Cardiac muscle cell (in vitro differentiated cells and primary cell): ENCODE measurements at regions not wholly inside any gene's neighbourhood (a gene's known extent, or its start where the extent isn't known, plus 50 kb on each side); places are given as distances from the start of the nearest gene placed in this dataset.

Source experiments
- DNase-seq, 2 donors: peaks; one replicate each; pipeline versions ENCODE4 v3.0.0 to v3.0.0-alpha.2; 2010 to 2017; ENCODE audit warnings: low read depth in 1 of 2, low spot score in 1 of 2
- H3K27ac ChIP-seq: fragments of 200-600 bp; sonication (generic); 2 replicates; pipeline ENCODE4 v1.5.1; 2016
- H3K27me3 ChIP-seq: fragments of 200-600 bp; sonication (generic); 2 replicates; pipeline ENCODE4 v1.6.0; 2016; ENCODE audit warnings: control low read depth
- H3K36me3 ChIP-seq: fragments of 200-600 bp; sonication (generic); 2 replicates; pipeline ENCODE4 v1.5.1; 2016; ENCODE audit warnings: control low read depth
- H3K4me1 ChIP-seq: fragments of 200-600 bp; sonication (generic); 2 replicates; pipeline ENCODE4 v1.8.1; 2017; ENCODE audit warnings: low read depth, mild to moderate bottlenecking, mixed run types
- H3K4me3 ChIP-seq: fragments of 200-600 bp; sonication (generic); 2 replicates; pipeline ENCODE4 v1.5.1; 2016; ENCODE audit warnings: mild to moderate bottlenecking
- H3K9me3 ChIP-seq: fragments of 200-600 bp; sonication (generic); 2 replicates; pipeline ENCODE4 v1.5.1; 2017; ENCODE audit warnings: low read depth, mild to moderate bottlenecking, control low read depth
- CTCF ChIP-seq: IDR thresholded peaks from 2 replicates; pipeline ENCODE4 v1.5.1; 2012; ENCODE audit warnings: low read depth, mild to moderate bottlenecking, low read length

- no peaks in the 10 kb centered on the region for H3K36me3 ChIP-seq
- no peak for DNase-seq
Measured at GRCh38 chr14:104502060-104502459, 77.5 kb upstream of the C14orf180 start.

GRCh38 chr14:104503691-104504090 lies 75.9 kb upstream of the C14orf180 start:
- DNase-seq: no peak
- Histone ChIP-seq H3K27me3 (no peaks in the 10 kb centered on the region), H3K9me3 (no peaks in the 10 kb centered on the region), H3K4me3 (no peak overlapping the region), H3K27ac (no peak overlapping the region), H3K36me3 (no peaks in the 10 kb centered on the region), H3K4me1 (no peaks in the 10 kb centered on the region)
- TF ChIP-seq CTCF: no peak

More at GRCh38 chr14:104502060-104502459, 77.5 kb upstream of the C14orf180 start:
- no peaks in the 10 kb centered on the region for H3K27me3 ChIP-seq
- no peak for TF ChIP-seq CTCF
- H3K27ac ChIP-seq: no peak overlapping the region
- no peaks in the 10 kb centered on the region for H3K4me1 ChIP-seq
- H3K4me3 ChIP-seq: no peak overlapping the region
- H3K9me3 ChIP-seq: no peaks in the 10 kb centered on the region

GRCh38 chr14:104504172-104504735 lies 75.3 kb upstream of the C14orf180 start:
- H3K27ac ChIP-seq: no peak overlapping the region
- H3K4me3 ChIP-seq: no peak overlapping the region
- H3K9me3 ChIP-seq: no peaks in the 10 kb centered on the region
- H3K36me3 ChIP-seq: no peaks in the 10 kb centered on the region
- H3K27me3 ChIP-seq: no peaks in the 10 kb centered on the region
- no peak for TF ChIP-seq CTCF
- DNase-seq: no peak
- no peaks in the 10 kb centered on the region for H3K4me1 ChIP-seq

- H3K4me3 ChIP-seq: no peak overlapping the region
- no peaks in the 10 kb centered on the region for H3K36me3 ChIP-seq
- H3K27me3 ChIP-seq: no peaks in the 10 kb centered on the region
- H3K9me3 ChIP-seq: no peaks in the 10 kb centered on the region
- TF ChIP-seq CTCF: no peak
- no peak for DNase-seq
- H3K27ac ChIP-seq: no peak overlapping the region
- H3K4me1 ChIP-seq: no peaks in the 10 kb centered on the region
Measured at GRCh38 chr14:104505085-104506074, 74.2 kb upstream of the C14orf180 start.

GRCh38 chr14:104506461-104507253 lies 72.9 kb upstream of the C14orf180 start:
- H3K4me1 ChIP-seq: no peaks in the 10 kb centered on the region
- H3K27me3 ChIP-seq: no peaks in the 10 kb centered on the region
- H3K36me3 ChIP-seq: no peaks in the 10 kb centered on the region
- H3K4me3 ChIP-seq: no peak overlapping the region
- H3K9me3 ChIP-seq: no peaks in the 10 kb centered on the region
- DNase-seq: no peak
- H3K27ac ChIP-seq: no peak overlapping the region
- no peak for TF ChIP-seq CTCF
